ENCODE measurements at regions not wholly inside any gene's neighbourhood (a gene's known extent, or its start where the extent isn't known, plus 50 kb on each side); places are given as distances from the start of the nearest gene placed in this dataset.
A peak's percentile ranks its signal among the peaks of the same experiment; 100 is the strongest.

GRCh38 chr12:105423237-105423636 is 92.7 kb downstream of the C12orf75 start:
- CTCF ChIA-PET, result no interaction called here
- no peak for DNase-seq
- Mint-ChIP-seq H3K4me1 (ENCODE audit: low read depth) (peaks cover 10% of the 10 kb centered on the region), H3K4me3 (no peak overlapping the region), H3K36me3 (ENCODE audit: low read depth) (no peaks in the 10 kb centered on the region), H3K27me3 (ENCODE audit: low read depth) (peaks cover 6% of the 10 kb centered on the region), H3K9me3 (no peaks in the 10 kb centered on the region), H3K27ac (no peak overlapping the region)
- intact Hi-C loops (cut with micrococcal nuclease), result loop anchor here (5.0 kb wide), 1 partner anchor 859 kb away; no protein-coding TSS in a partner anchor

- Mint-ChIP-seq H3K27ac (no peak overlapping the region), H3K36me3 (ENCODE audit: low read depth) (no peaks in the 10 kb centered on the region), H3K9me3 (no peaks in the 10 kb centered on the region), H3K27me3 (ENCODE audit: low read depth) (peaks cover 8% of the 10 kb centered on the region), H3K4me3 (no peak overlapping the region), H3K4me1 (ENCODE audit: low read depth) (peaks cover 10% of the 10 kb centered on the region)
- intact Hi-C loops (cut with micrococcal nuclease), result loop anchor here (5.0 kb wide), 1 partner anchor 858 kb away; no protein-coding TSS in a partner anchor
- no peak for DNase-seq
- CTCF ChIA-PET, result no interaction called here
These were observed 93.4 kb downstream of the C12orf75 start for GRCh38 chr12:105423921-105424320.

DNA sequence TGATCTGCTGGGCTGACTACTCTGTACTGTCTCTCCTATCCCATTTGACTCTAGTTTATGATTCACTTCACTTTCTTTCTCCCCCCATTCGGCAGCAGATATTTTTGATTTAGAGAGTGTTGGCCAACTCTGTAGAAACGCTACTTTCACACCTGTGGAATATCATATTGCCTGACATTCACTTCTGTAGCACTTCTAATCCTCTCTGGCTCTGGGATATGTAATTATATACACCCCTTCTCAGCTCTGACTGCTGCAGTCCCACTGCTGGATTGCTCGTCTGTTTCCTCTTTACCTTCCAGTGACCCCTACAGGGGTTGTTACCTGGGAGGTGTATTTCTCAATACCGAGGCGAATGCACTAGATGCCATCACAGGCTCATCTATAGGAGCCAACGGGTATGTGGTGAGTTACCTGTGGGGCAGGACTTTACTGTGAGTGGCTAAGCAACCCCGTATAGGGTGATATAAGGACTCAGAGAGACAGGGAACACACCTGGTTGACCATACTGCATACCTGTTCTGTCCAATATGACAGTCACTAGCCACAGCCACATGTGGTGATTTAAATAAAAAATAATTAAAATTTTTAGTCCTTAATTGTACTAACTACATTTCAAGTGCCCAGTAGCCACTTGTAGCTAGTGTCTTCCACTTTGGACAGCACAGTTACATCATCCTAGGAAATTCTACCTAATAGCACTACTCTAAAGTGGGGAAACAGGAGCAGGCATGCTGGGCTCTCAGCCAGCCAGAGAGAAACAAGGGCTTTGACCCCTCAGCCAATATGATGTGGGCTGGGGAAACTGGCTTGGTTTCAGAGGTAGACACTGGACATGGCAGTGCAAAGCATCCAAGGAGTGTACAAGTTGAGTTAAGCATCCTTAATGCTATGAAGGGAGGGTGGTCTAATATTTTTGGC is 95.0 kb downstream of the C12orf75 start:
- Mint-ChIP-seq H3K4me3 (no peak overlapping the region), H3K4me1 (ENCODE audit: low read depth) (peaks cover 10% of the 10 kb centered on the region), H3K27me3 (ENCODE audit: low read depth) (peaks cover 10% of the 10 kb centered on the region), H3K9me3 (no peaks in the 10 kb centered on the region), H3K36me3 (ENCODE audit: low read depth) (no peaks in the 10 kb centered on the region), H3K27ac (no peak overlapping the region)
- no peak for DNase-seq
- CTCF ChIA-PET, result interaction anchor here (0.6 kb wide), 1 partner anchor 131 kb away, joined by 4 read pairs; no protein-coding TSS in a partner anchor
- intact Hi-C loops (cut with micrococcal nuclease), result no loop called here

GRCh38 chr12:105426766-105427165 is 96.3 kb downstream of the C12orf75 start:
- H3K4me3 Mint-ChIP-seq, result no peak overlapping the region
- DNase-seq, result no peak
- H3K4me1 Mint-ChIP-seq (ENCODE audit: low read depth), result peaks cover 10% of the 10 kb centered on the region
- intact Hi-C loops (cut with micrococcal nuclease), result no loop called here
- no peak overlapping the region for H3K27ac Mint-ChIP-seq
- H3K36me3 Mint-ChIP-seq (ENCODE audit: low read depth), result no peaks in the 10 kb centered on the region
- peaks cover 10% of the 10 kb centered on the region for H3K27me3 Mint-ChIP-seq (ENCODE audit: low read depth)
- CTCF ChIA-PET, result no interaction called here
- H3K9me3 Mint-ChIP-seq, result no peaks in the 10 kb centered on the region

DNA sequence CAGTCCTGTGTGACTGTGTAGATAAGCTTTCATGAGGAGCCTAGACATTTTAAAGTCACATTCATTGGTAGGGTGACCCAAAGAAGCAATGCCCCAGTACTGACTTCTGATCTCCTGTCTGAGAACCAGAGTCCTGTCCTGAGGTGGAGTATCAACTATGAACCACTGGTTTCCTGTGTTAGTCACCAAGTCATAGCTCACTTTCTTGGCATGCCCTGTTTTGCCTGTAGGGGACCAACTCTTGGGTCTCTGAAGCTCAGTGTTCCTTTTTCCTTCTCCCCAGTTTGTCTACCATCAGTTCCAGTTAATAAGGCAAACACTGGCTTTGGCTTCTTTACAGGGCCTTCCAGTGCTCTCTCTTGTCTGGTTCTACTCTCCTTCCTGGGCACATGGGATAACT is 97.4 kb downstream of the C12orf75 start:
- Mint-ChIP-seq H3K36me3 (ENCODE audit: low read depth) (no peaks in the 10 kb centered on the region), H3K4me1 (ENCODE audit: low read depth) (peaks cover 10% of the 10 kb centered on the region), H3K27me3 (ENCODE audit: low read depth) (peaks cover 10% of the 10 kb centered on the region), H3K4me3 (no peak overlapping the region), H3K27ac (no peak overlapping the region), H3K9me3 (no peaks in the 10 kb centered on the region)
- intact Hi-C loops (cut with micrococcal nuclease), result no loop called here
- peak; percentile 22 for DNase-seq
- CTCF ChIA-PET, result no interaction called here

GRCh38 chr12:105428793-105429395 is 98.4 kb downstream of the C12orf75 start:
- peaks cover 17% of the 10 kb centered on the region for H3K27me3 Mint-ChIP-seq (ENCODE audit: low read depth)
- H3K9me3 Mint-ChIP-seq, result no peaks in the 10 kb centered on the region
- no peaks in the 10 kb centered on the region for H3K36me3 Mint-ChIP-seq (ENCODE audit: low read depth)
- H3K4me1 Mint-ChIP-seq (ENCODE audit: low read depth), result peaks cover 2% of the 10 kb centered on the region
- H3K4me3 Mint-ChIP-seq, result no peak overlapping the region
- no peak overlapping the region for H3K27ac Mint-ChIP-seq
- CTCF ChIA-PET, result no interaction called here
- intact Hi-C loops (cut with micrococcal nuclease), result no loop called here
- DNase-seq, result no peak

DNA sequence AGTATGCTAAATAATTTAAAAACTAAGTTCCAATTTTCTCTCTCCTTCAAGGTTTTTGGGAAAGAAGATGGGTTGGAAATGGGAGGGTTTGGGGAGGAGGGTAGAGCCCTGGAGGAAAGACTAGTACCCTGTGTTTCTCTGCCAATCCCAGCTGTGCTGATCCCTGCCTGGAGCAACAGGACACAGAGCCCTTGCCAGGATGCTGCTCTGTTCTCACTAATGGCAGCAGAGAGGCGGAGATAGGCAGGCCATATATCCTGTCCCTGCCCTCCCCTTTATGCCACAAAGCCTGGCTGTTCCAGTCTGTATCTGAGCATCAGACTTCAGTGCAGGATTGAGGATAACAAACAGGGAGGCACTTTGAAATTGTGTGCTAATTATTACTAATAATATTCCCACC is 99.0 kb downstream of the C12orf75 start:
- Mint-ChIP-seq H3K36me3 (ENCODE audit: low read depth) (no peaks in the 10 kb centered on the region), H3K9me3 (no peaks in the 10 kb centered on the region), H3K27me3 (ENCODE audit: low read depth) (peaks cover 21% of the 10 kb centered on the region), H3K4me1 (ENCODE audit: low read depth) (no peaks in the 10 kb centered on the region), H3K27ac (no peak overlapping the region), H3K4me3 (no peak overlapping the region)
- no peak for DNase-seq
- CTCF ChIA-PET, result interaction anchor here (0.6 kb wide), 1 partner anchor 785 kb away, joined by 3 read pairs; no protein-coding TSS in a partner anchor
- intact Hi-C loops (cut with micrococcal nuclease), result no loop called here

DNA sequence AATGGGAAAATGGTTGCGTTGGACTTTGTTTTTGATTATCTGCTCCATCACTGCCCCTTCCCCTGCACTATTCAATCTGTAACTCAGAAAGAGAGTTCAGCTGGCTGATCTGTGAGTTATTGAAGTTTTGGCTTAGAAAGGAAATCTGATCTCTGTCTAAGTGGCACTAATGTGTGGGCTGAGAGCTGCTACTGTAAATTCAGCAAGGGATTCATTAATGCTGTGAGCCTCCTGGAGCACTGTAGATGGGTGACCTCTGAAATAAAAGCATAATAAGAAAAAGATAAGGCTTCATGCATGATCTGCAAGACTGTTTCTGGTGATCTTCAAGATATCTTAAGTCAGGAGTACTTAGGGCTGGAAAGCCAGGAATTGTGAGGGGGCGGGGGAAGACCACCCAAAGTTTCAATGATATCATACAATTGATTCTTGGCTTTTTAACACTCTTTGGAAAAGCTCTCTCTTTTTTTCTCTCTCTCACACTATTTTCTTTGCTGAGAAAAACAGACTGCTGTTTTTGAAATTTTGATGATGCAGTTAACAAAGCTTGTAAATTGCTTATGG is 101.1 kb downstream of the C12orf75 start:
- no peaks in the 10 kb centered on the region for H3K36me3 Mint-ChIP-seq (ENCODE audit: low read depth)
- DNase-seq, result no peak
- H3K4me3 Mint-ChIP-seq, result no peak overlapping the region
- CTCF ChIA-PET, result interaction anchor here (1.1 kb wide), 1 partner anchor 11 kb away, joined by 3 read pairs; no protein-coding TSS in a partner anchor
- peaks cover 30% of the 10 kb centered on the region for H3K27me3 Mint-ChIP-seq (ENCODE audit: low read depth)
- intact Hi-C loops (cut with micrococcal nuclease), result no loop called here
- no peak overlapping the region for H3K27ac Mint-ChIP-seq
- no peaks in the 10 kb centered on the region for H3K9me3 Mint-ChIP-seq
- no peaks in the 10 kb centered on the region for H3K4me1 Mint-ChIP-seq (ENCODE audit: low read depth)

- no peak overlapping the region for H3K4me3 Mint-ChIP-seq
- CTCF ChIA-PET, result no interaction called here
- no peaks in the 10 kb centered on the region for H3K36me3 Mint-ChIP-seq (ENCODE audit: low read depth)
These were observed 103.3 kb downstream of the C12orf75 start for GRCh38 chr12:105433804-105434203.

DNA sequence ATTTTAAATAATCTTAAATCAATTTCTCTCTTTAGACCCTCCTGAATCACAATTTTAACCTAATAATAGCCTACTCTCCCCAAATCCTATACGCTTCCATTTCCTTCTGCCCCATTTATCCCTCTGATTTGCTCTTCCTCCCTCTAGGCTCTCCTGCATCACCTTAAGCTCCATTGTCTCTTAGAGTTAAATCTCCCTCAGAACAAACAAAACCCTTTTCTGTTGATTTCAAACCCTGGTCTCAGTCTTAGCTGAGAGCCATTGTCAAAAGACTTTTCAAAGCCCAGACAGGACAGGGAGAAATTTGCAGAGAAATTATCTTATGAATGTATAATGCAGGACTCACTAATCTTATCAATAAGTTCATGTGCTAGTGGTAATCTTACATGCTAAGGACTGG is 106.1 kb downstream of the C12orf75 start:
- no peak overlapping the region for H3K27ac Mint-ChIP-seq
- no peaks in the 10 kb centered on the region for H3K4me1 Mint-ChIP-seq (ENCODE audit: low read depth)
- DNase-seq, result no peak
- no peak overlapping the region for H3K4me3 Mint-ChIP-seq
- H3K9me3 Mint-ChIP-seq, result peaks cover 4% of the 10 kb centered on the region
- CTCF ChIA-PET, result no interaction called here
- intact Hi-C loops (cut with micrococcal nuclease), result loop anchor here (5.0 kb wide), 1 partner anchor 1344 kb away; no protein-coding TSS in a partner anchor
- H3K36me3 Mint-ChIP-seq (ENCODE audit: low read depth), result no peaks in the 10 kb centered on the region
- H3K27me3 Mint-ChIP-seq (ENCODE audit: low read depth), result peaks cover 24% of the 10 kb centered on the region

More at GRCh38 chr12:105433804-105434203, 103.3 kb downstream of the C12orf75 start:
- Mint-ChIP-seq H3K9me3 (no peaks in the 10 kb centered on the region), H3K27me3 (ENCODE audit: low read depth) (peaks cover 22% of the 10 kb centered on the region), H3K27ac (no peak overlapping the region), H3K4me1 (ENCODE audit: low read depth) (no peaks in the 10 kb centered on the region)
- no peak for DNase-seq
- intact Hi-C loops (cut with micrococcal nuclease), result no loop called here

DNA sequence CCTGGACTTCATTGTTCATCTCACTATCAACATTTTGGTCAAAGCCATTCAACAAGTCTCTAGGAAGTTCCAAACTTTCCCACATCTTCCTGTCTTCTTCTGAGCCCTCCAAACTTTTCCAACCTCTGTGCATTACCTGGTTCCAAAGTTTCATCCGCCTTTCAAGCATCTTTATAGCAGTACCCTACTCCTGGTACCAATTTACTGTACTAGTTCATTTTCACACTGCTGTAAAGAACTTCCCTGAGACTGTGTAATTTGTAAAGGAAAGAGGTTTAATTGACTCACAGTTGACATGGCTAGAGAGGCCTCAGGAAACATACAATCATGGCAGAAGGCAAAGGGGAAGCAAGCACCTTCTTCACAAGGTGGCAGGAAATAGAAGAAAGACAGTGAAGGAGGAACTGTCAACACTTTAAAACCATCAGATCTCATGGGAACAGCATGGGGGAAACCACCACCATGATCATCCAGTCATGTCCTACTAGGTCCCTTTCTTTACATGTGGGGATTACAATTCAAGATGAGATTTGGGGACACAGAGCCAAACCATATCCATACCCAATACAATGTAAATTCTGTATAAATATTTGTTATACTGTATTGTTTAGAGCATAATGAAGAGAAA is 109.7 kb downstream of the C12orf75 start:
- DNase-seq, result no peak
- Mint-ChIP-seq H3K27ac (no peak overlapping the region), H3K27me3 (ENCODE audit: low read depth) (peaks cover 21% of the 10 kb centered on the region), H3K4me1 (ENCODE audit: low read depth) (no peaks in the 10 kb centered on the region), H3K9me3 (peaks cover 4% of the 10 kb centered on the region), H3K4me3 (no peak overlapping the region), H3K36me3 (ENCODE audit: low read depth) (no peaks in the 10 kb centered on the region)
- CTCF ChIA-PET, result no interaction called here
- intact Hi-C loops (cut with micrococcal nuclease), result no loop called here

Data from activated naive CD4-positive, alpha-beta T cell treated with anti-CD3 and anti-CD28 coated beads for 36 hours (primary cell).